Head of caudate nucleus (tissue), 42 donors: ENCODE measurements at regions not wholly inside any gene's neighbourhood (a gene's known extent, or its start where the extent isn't known, plus 50 kb on each side); places are given as distances from the start of the nearest gene placed in this dataset.

Experiments used
- DNase-seq, 42 donors: peaks; one replicate each; pipeline versions ENCODE4 v3.0.0 to v3.0.0-alpha.2; 2020 to 2021; ENCODE audit warnings: mixed read lengths in 7 of 42
- intact Hi-C: fragments of 100-400 bp; cut with DNase I; formaldehyde crosslinking; loops from one replicate; pipeline ENCODE4 v1.15.0; 2022

DNA sequence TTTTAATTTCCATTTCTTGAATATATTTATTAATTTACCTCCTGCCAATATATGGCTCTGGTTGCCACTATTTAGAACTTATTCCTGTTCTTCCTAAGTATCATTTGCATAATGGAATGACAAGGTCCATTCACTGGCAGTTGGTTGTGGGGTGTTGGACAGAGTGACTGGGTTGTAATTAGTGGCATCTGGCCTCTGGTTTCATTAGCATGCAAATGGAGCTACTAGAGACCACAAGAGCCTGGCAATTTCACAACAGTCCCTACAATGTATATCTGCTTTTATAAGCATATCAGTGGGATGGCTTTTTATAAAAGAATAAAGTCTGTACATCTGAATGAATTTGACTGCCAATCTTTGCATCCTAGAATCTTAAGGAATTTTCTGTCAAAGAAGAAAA, 1030.9 kb upstream of the CDH8 start:
- peak in 1 of 42 donors; percentile 38 for DNase-seq
- intact Hi-C loops = no loop called here

DNA sequence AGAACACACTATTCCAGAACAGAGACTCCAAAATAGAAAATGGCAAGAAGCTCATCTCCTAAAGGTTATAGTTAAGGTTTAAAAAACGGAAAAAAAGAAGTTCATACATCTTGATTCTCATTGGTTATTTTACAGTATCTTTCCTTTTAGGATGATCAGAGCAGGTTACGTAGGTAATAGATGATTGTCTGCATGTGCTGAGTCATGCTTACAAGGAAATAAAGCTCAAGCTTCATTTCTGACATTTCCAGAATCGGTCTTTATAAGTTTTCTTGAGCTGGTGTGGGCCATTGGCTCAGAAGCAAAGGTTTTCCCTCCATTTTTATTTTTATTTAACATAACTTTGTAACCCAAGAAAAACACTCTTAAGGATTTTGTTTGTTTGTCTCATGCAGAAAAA, 1030.3 kb upstream of the CDH8 start:
- intact Hi-C loops = no loop called here
- DNase-seq = no peak

DNA sequence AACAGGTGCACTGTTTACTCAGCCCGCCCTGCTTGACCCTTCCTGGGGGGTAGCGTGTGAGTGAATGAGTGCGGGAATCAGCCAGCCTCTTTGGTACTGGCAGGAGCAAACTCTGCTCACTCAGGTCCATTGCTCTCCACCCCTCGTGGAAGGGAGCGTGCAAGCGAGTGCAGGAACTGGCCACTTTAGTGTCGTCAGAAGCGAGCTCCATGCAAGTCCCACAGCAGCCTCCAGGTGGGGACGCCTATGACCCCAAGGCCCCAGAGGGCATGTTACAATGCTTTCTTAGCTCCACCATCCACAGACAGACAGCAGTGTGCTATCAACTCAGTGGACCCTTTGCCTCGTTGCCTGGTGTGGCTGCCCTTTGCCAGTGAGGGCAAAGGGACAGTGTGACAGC, 1025.1 kb upstream of the CDH8 start:
- intact Hi-C loops = no loop called here
- DNase-seq = no peak

DNA sequence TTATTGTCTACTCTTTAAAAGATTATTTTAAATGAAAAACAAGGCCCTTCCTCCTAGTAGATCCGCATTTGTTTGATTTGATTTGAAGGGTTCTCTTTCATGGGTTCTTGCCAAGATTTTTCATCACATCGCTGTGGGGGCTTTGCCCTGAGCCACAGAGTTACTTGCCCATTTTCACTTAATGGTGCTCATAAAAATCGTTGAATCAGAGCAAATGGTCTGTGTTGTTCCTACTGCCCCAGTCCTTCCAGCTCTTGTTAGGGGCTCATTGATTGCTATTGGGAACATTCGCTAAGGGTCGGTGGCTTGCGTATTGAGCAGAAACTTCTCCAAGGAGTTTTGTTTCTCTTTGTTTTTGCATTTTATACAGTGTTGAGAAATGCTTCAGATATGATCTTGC, 1023.4 kb upstream of the CDH8 start:
- intact Hi-C loops = no loop called here

DNA sequence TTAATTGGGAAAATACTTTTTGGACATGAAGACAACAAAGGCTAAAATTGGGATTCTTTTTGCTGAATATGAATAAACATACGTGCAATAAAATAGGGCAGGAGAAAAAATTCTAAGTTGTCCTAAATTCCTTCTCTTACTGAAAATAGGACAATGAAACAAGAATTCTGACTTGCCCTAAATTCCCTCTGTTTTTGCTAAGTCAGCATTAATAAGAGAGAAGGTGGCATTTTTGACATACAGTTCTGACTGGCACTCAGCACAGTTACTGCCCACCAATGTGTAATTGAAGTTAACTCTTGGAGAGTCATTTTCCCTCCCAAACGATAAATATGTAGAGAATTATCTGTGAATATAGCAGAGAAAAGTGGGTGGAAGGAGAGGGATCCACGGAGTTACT, 1021.1 kb upstream of the CDH8 start:
- no peak for DNase-seq
- intact Hi-C loops = no loop called here

More for the DNA sequence above, 1023.4 kb upstream of the CDH8 start:
- DNase-seq = no peak

DNA sequence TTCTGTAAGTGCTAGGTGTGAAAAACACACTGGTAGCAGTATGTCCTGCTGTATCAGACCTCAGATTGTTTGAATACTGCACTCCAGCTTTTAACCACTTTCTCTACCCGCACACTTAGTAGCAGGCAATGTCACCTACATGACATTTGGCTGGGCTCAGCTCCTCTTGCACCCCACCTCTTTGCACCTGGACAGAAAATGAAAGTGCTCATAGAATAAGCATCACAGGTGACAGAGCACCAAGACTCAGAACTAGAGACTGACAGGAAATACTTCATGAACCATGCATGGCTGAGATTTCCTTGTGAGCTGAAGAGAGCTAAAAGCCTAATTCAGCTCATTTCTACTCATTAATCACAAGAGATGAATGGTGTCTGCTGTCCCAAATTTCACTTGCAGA, 1014.2 kb upstream of the CDH8 start:
- no peak for DNase-seq
- intact Hi-C loops = no loop called here

DNA sequence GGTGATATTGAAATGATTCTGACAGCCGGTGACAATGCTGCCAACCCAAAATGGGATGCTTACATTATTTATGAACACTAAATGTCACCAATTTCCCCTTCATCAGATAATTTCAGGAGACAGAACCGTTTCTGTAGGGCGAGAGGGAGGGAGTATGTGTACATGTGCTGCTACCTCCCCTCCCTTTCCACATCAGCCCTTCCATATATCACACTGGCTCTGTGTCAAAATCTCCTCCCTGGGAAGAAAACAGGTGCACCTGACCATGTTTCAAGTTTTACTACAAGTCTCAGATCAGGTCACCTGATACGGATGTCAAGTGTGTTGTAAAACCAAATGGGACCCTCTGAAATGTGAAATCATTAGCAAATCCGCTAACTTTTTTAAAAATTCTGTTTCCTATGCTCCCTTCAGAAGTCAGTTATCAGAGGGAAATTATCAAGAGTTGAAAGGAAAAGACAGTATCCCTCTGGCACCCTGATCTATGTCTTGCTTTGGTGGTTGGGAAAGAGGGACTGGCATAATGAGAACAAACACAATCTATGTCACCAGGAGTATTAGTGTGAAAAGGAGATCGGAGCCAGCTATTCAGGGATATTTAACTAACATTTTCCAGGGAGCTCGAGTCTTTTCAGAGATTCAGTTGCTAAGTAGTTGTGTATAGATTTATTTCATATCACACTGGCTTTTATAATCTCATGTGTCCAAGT, 1002.3 kb upstream of the CDH8 start:
- intact Hi-C loops = no loop called here
- DNase-seq = no peak

DNA sequence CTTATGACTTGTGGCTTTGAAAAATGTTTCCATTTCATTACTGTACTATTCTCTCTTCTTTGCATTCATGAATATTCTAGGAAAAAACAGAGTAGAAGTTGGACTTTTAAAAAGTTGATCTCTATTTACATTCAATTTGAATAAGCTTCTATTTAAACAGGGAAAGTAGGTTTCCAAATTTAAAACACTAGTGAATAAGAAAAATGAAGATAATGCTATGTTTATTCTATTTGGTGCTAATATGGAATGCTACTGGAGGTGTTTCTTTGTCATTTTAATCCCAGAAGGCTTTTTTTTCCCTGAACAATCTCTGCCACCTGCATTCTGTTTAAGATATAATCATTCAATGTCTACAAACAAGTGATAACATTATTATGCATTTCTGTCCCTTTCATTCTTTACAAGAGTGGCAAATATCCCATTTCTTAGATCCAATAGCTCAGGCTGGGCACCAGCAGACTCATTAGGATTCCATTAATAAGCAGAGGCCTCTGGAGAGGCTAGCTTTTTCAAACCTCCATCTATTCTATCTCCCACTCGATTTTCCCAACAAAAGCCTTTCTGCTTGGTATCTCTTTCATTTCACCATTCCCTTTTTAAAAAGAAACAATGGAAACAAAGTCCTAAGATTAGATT, 1001.6 kb upstream of the CDH8 start:
- DNase-seq = no peak
- intact Hi-C loops = no loop called here

DNA sequence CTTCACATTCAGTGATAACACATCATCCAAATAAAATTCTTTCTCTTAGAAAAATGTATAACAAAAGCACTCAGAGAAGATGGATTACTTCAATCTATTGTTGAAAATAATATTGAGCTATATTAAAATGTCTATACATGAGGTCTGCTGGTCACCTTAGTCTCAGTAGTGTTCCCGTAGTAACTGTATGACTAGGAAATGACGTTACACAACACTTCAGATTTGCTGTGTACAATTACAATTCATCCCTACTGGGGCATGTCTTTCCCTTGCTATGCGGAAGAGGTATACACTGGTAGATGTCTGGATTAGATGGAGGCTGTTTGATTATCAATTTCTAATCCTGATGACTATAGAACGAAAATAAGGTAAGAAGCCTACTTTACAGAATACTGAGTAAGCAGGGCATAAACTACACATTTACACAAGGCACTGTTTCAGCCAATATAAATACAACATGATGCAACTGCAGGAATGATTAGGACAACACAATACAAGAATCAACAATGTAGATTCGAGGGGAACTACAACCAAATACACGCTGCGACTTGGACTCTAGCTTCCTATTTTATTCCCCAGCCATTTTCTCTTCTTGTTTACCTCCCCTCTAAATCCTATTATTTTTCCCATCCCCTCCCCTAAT, 982.5 kb upstream of the CDH8 start:
- intact Hi-C loops = no loop called here
- DNase-seq = no peak

DNA sequence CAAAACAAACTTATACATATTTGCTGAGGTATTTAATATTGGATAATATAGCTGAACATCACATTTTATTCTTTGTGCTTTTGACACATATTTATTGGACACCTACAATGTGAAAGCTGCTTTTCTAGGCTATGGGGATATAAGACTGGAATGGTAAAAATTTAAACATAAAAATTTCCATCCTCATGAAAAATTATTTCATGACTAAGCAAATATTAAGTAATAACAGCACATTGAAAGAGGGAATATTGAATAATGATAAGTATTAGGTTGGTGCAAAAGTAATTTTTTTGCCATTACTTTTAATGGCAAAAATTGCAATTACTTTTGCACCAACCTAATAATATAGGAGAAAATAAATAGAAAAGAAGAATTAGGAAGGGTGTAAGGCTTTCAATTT, 972.5 kb upstream of the CDH8 start:
- DNase-seq = no peak
- intact Hi-C loops = no loop called here

DNA sequence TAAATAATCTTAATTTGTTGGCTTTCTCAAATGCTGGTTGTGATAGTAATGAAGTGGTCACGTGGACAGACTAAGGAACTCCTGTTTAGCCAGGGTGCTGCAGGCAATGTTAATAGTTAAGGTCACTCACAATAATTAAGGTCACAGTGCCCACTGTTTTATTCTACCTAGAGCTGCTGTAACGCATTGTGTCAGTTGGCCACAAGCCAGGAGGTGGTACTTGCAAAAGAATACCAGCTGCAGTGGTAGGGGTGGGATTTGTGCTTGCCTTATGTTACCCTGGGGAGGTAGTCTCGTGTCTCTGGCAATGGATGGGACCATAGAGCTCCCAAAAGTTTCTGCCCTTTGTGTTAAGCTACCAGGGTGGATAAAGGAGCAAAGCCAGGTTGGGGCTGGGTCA, 969.1 kb upstream of the CDH8 start:
- no peak for DNase-seq
- intact Hi-C loops = no loop called here

DNA sequence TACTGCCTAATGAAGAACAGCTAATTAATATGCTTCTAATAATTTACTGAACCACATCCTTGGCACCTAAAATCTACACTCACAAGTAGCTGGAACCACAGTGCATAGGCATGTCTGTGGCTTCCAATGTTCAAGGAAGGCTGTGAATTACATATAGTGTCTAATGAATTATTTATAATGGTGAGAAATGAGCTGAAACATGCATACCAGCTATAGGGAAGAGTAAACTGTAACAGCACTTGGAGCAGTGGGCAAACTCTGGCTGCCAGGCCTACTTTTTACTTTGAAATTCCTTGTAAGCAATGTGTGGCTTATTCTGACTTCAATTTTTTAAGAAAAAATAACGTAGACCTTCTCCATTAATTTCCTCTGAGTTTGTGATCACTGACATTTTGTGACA, 953.2 kb upstream of the CDH8 start:
- no peak for DNase-seq
- intact Hi-C loops = no loop called here

DNA sequence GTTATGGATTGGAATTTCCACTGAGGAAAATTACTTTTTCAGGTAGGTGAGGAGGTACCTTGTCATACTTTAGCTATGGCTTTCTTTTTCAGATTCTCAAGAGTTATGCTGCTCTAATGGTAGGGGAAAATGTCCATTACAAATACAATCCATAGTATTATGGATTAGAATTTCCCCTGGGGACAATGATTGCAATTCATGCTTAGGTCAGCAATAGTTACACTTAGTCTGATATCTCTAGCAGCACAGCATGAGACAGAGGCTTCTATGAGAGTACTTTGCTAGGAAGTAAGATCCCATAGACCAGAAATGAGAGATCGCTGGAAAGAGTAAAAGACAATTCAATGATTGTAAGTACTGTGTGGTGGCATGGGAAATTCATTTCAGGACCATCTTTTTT, 949.5 kb upstream of the CDH8 start:
- intact Hi-C loops = no loop called here
- no peak for DNase-seq

DNA sequence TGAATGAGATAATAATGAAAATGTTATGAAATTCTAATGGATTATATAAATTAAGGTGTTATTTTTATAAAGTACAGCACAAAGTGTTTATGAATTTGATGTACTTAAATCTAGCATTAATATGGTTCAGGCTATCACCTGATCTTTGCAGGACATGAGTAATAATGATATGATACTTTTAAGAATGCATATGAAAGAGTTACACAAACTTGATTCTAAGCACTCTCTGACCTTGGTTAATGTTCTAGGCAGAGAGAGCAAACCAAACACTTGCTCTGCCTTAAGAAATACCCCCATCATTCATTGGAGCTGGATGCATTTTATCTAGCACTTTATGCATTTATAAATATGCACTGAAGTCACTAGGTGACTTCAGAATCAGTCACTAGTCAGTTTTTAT, 942.2 kb upstream of the CDH8 start:
- no peak for DNase-seq
- intact Hi-C loops = no loop called here

DNA sequence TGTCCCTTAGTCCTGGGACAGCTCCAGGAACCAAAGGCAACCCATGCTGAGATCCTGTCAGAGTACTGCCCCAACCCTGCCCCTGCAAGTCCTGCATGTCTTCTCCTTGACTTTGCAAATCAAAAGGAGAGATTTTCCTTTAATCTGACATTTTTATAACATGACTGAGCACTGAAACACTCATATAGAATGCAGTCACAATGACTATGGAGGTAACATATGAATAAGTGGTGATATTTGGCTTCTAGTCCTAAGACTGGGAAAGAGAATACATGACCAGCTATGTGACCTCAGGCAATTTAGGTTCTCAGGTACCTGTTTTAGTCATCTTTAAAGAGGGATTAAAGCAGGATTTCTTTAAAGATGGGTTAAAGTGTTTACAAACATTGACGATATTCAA, 941.6 kb upstream of the CDH8 start:
- DNase-seq = no peak
- intact Hi-C loops = no loop called here

DNA sequence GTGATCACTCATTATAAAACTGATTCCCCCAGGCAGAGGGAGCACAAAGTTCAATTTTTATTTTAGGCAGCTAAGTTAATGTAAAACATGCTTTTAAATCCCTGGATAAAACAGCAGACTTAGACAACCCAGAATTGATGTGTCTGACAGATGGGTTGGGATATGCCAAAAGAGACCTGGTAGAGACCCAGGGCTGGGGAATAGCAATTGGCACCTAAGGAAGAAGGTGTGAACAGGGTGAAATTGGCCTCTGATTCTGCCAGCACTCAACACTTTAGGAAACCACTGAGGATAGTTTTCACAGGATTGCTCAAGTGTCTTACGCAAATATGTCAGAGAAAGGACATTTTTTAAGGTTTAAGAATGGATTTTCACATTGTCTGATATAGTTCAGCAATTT, 938.2 kb upstream of the CDH8 start:
- no peak for DNase-seq
- intact Hi-C loops = no loop called here

DNA sequence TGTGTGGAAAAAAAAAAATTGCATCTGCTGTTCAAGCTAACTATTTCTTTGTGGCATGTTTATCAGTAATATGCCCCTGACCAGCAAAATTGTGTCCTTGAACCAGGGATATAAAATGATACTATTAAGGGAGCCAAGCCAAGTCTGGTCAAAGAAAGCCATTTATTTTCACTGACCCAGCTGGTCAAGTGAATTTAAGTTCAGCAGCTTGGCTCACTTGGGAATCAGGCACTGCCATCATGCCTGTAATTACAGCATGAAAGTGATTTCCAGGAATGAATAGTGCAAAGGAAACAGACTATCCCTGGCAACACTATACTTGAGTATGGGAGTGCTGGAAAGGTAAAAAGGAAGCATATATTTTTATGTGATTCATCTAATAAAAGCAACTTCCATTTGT, 934.6 kb upstream of the CDH8 start:
- no peak for DNase-seq
- intact Hi-C loops = no loop called here

DNA sequence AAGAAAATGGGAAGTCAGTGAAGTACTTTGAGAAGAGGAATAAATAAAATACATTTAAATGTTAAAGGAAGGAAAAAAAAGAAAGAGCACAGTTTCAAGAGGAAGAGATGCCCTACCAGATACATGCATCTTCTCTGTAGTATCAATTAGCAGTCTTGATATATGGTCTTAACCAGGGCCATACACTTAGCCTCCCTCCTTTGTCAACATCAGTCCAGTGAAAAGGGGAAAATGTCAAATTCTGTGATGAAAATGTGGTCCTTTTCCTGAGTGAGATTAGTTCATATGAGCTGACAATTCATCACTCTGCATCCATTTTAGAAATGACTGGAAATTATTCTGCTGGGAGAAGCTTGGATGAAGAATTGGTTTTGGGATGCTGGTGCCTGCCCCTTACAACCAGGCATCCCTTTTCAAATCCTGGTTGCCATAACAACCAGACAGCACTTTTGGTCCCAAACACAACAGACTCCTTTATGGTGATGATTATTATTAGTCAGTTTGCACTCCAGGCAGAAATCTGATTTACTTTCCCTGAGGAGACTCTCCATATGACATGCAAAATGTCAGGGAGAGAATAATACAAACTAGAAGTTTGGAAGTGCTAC, 933.6 kb upstream of the CDH8 start:
- no peak for DNase-seq
- intact Hi-C loops = no loop called here

DNA sequence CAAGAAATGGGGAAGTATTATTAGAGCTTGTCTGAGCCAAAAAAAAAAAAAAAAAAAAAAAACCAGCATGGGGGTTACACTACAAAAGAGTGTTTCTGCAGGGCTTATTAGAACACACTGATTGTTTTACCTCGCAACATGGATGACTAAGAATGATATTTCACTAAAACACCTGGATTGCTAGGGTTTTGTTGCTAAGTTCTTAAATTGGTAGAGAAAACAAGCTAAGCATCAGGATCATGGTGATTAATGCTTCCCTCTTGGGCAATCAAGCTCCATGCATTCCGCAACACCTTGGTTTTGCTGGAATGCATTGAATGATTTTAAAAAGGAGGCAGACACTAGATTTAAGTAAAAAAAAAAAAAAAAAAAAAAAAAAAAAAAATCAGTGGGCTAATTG, 931.4 kb upstream of the CDH8 start:
- intact Hi-C loops = no loop called here
- DNase-seq = no peak

DNA sequence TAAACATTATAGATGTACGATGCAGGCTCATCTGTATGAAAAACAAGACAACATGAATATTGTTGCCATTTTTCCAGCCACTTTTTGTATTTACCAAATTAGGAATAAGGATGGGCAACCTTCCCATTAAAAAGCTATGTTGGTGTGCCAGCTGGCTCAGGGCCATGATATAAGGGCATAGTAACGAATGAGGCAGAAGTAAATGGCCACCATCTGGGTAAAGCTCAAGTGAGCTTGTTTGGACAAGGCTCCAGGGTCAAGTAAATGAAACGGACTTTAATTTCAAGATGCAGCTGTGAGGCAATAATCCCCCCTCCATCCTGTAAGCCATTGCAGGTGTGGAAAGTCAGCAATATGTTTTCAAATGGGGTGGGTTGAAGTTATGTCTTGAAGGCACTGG, 930.9 kb upstream of the CDH8 start:
- DNase-seq = no peak
- intact Hi-C loops = no loop called here

DNA sequence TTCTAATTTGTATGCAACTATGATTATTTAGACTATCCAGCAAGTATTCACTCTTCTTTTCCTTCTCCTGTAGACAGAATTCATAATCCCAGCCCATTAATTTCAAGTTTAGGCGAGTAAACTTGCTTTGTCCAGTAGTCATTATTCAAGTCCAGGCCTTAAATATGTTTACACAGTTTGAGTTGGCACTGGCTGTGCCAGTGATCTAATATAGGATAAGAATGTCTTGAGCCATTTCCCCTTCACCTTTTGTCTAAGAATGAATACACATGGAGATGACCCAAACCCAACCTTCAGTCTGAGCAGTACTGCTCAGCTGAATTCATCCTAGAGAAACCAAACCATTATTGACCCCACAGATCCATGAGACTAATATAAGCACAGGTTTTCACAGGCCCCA, 930.4 kb upstream of the CDH8 start:
- intact Hi-C loops = no loop called here
- DNase-seq = no peak
